ENCODE measurements at regions not wholly inside any gene's neighbourhood (a gene's known extent, or its start where the extent isn't known, plus 50 kb on each side); places are given as distances from the start of the nearest gene placed in this dataset.
"Not testable (repeated sequence)": the region's sequence is repeated elsewhere in the genome, so short reads cannot be mapped to it uniquely, and the experiment has no call there.

- no peaks in the 10 kb centered on the region for H3K4me1 ChIP-seq
- Mint-ChIP-seq H3K4me1 (no peaks in the 10 kb centered on the region), H3K36me3 (no peaks in the 10 kb centered on the region), H3K9me3 (no peaks in the 10 kb centered on the region), H3K27ac (no peak overlapping the region), H3K4me3 (no peak overlapping the region), H3K27me3 (ENCODE audit: insufficient read depth, low read depth) (no peaks in the 10 kb centered on the region)
- no peak overlapping the region for H3K9ac ChIP-seq
- no peak overlapping the region for H3K4me3 ChIP-seq
- no peaks in the 10 kb centered on the region for H3K36me3 ChIP-seq
- no peaks in the 10 kb centered on the region for H3F3A ChIP-seq (ENCODE audit: low read depth)
- no peak overlapping the region for H3K4me2 ChIP-seq
- TF ChIP-seq CTCF (IDR thresholded peaks at IDR 0.05) = no peak
- no peak for TF ChIP-seq EZH2 (IDR thresholded peaks at IDR 0.05)
- no peak for TF ChIP-seq EZH2phosphoT487 (IDR thresholded peaks at IDR 0.05)
- no peak overlapping the region for H3K27ac ChIP-seq
- H3K27me3 ChIP-seq = no peaks in the 10 kb centered on the region
- H3K9me3 ChIP-seq (ENCODE audit: low read depth) = no peaks in the 10 kb centered on the region
- DNase-seq (ENCODE audit: low spot score) = no peak
- H2AFZ ChIP-seq (replicated peaks) = no peak overlapping the region
- H3K79me2 ChIP-seq (ENCODE audit: low read depth) = no peaks in the 10 kb centered on the region
- no peaks in the 10 kb centered on the region for H4K20me1 ChIP-seq (ENCODE audit: low read depth)
Observed at GRCh38 chr1:213790565-213790964, 197.2 kb upstream of the PROX1 start.

GRCh38 chr1:213793482-213794067, 194.2 kb upstream of the PROX1 start:
- Histone ChIP-seq H3K27me3 (no peaks in the 10 kb centered on the region), H3K79me2 (ENCODE audit: low read depth) (no peaks in the 10 kb centered on the region), H3K4me3 (no peak overlapping the region), H4K20me1 (ENCODE audit: low read depth) (no peaks in the 10 kb centered on the region), H3K9me3 (ENCODE audit: low read depth) (no peaks in the 10 kb centered on the region), H3K27ac (no peak overlapping the region), H3K4me2 (no peak overlapping the region), H2AFZ (replicated peaks) (no peak overlapping the region), H3F3A (ENCODE audit: low read depth) (no peaks in the 10 kb centered on the region), H3K9ac (no peak overlapping the region), H3K36me3 (no peaks in the 10 kb centered on the region), H3K4me1 (no peaks in the 10 kb centered on the region)
- TF ChIP-seq CTCF (IDR thresholded peaks at IDR 0.05) (no peak), EZH2 (IDR thresholded peaks at IDR 0.05) (no peak), EZH2phosphoT487 (IDR thresholded peaks at IDR 0.05) (no peak)
- Mint-ChIP-seq H3K9me3 (no peaks in the 10 kb centered on the region), H3K27me3 (ENCODE audit: insufficient read depth, low read depth) (no peaks in the 10 kb centered on the region), H3K27ac (no peak overlapping the region), H3K4me3 (no peak overlapping the region), H3K4me1 (no peaks in the 10 kb centered on the region), H3K36me3 (no peaks in the 10 kb centered on the region)
- DNase-seq (ENCODE audit: low spot score) = no peak

GRCh38 chr1:213796525-213796924, 191.2 kb upstream of the PROX1 start:
- Histone ChIP-seq H3K27me3 (no peaks in the 10 kb centered on the region), H2AFZ (replicated peaks) (no peak overlapping the region), H3K79me2 (ENCODE audit: low read depth) (no peaks in the 10 kb centered on the region), H3K27ac (no peak overlapping the region), H3K9me3 (ENCODE audit: low read depth) (no peaks in the 10 kb centered on the region), H3K4me3 (no peak overlapping the region), H3K4me2 (no peak overlapping the region), H3K9ac (no peak overlapping the region), H3F3A (ENCODE audit: low read depth) (no peaks in the 10 kb centered on the region), H3K4me1 (no peaks in the 10 kb centered on the region), H3K36me3 (no peaks in the 10 kb centered on the region), H4K20me1 (ENCODE audit: low read depth) (no peaks in the 10 kb centered on the region)
- no peaks in the 10 kb centered on the region for H3K9me3 Mint-ChIP-seq
- H3K4me3 Mint-ChIP-seq = no peak overlapping the region
- no peaks in the 10 kb centered on the region for H3K27me3 Mint-ChIP-seq (ENCODE audit: insufficient read depth, low read depth)
- no peak for TF ChIP-seq EZH2phosphoT487 (IDR thresholded peaks at IDR 0.05)
- no peak for TF ChIP-seq EZH2 (IDR thresholded peaks at IDR 0.05)
- no peak for TF ChIP-seq CTCF (IDR thresholded peaks at IDR 0.05)
- DNase-seq (ENCODE audit: low spot score) = no peak
- no peak overlapping the region for H3K27ac Mint-ChIP-seq
- no peaks in the 10 kb centered on the region for H3K4me1 Mint-ChIP-seq
- no peaks in the 10 kb centered on the region for H3K36me3 Mint-ChIP-seq

- not testable (repeated sequence) for H3F3A ChIP-seq (ENCODE audit: low read depth); H3K4me1 Mint-ChIP-seq; H3K27ac Mint-ChIP-seq; H3K27me3 ChIP-seq; H4K20me1 ChIP-seq (ENCODE audit: low read depth); H3K79me2 ChIP-seq (ENCODE audit: low read depth); H3K4me3 ChIP-seq; H3K9me3 ChIP-seq (ENCODE audit: low read depth); H3K36me3 Mint-ChIP-seq; H3K4me2 ChIP-seq; H3K4me3 Mint-ChIP-seq; H2AFZ ChIP-seq (replicated peaks); H3K27ac ChIP-seq; H3K9ac ChIP-seq; H3K4me1 ChIP-seq; H3K27me3 Mint-ChIP-seq (ENCODE audit: insufficient read depth, low read depth); H3K36me3 ChIP-seq; DNase-seq (ENCODE audit: low spot score)
- H3K9me3 Mint-ChIP-seq = peaks cover 12% of the 10 kb centered on the region
Observed at GRCh38 chr1:213808288-213808687, 179.5 kb upstream of the PROX1 start.

Data from neural progenitor cell (in vitro differentiated cells).